GM19467 (cell line): ENCODE measurements at regions not wholly inside any gene's neighbourhood (a gene's known extent, or its start where the extent isn't known, plus 50 kb on each side); places are given as distances from the start of the nearest gene placed in this dataset.

ENCODE experiments used
- ATAC-seq: cut with Tn5 transposase; IDR thresholded peaks from one replicate; pipeline ENCODE4 v1.9.1; 2021; ENCODE audit warnings: mild to moderate bottlenecking, moderate library complexity; ENCODE audit not compliant: unreplicated experiment

DNA sequence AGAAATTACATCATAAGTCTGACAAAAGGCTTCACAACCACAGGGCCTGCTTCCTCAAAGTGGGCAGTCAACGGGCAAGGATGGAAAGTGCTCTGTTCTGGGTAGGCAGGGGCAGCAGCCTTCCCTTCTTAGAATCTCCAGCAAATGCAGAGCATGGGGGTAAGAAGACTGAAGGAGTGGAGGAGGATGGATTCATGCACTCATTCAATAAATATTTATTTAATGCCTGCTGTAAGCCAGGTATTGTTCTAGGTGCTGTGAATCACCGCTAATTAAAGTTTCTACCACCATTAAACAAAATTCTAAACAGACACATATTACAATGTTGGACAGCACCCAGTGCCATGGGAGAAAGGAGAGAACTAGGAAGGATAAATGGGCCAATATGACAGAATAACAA, 195.6 kb downstream of the ELAVL2 start:
- ATAC-seq, result no peak

GRCh38 chr9:23635276-23635675, 190.8 kb downstream of the ELAVL2 start:
- ATAC-seq, result no peak

- no peak for ATAC-seq
Observed at GRCh38 chr9:23636199-23636598, 189.8 kb downstream of the ELAVL2 start.

DNA sequence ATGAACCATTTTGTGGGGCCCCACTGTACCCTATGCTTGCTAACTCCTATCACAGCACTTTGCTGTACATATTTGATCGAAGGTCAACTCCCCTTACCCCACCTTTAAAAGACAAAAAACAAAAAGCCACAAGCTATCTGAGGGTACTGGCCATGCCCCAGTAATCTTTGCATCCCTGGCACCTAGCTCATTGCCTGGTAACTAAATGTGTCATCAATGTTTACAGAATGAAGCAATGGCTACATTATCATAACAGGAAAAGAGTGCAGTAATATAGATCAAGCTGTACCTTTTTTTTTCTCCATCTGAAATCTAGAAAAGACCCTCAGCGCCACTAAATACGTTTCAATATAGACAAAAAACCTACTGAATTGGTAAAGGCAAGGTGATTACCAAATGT, 188.0 kb downstream of the ELAVL2 start:
- no peak for ATAC-seq

GRCh38 chr9:23638837-23639426, 187.1 kb downstream of the ELAVL2 start:
- ATAC-seq, result no peak
